ENCODE measurements at regions not wholly inside any gene's neighbourhood (a gene's known extent, or its start where the extent isn't known, plus 50 kb on each side); places are given as distances from the start of the nearest gene placed in this dataset.

GRCh38 chr9:95383845-95384244 lies 66.3 kb upstream of the FANCC start:
- Histone ChIP-seq H2AFZ (replicated peaks) (no peak overlapping the region), H3K79me2 (ENCODE audit: low read depth) (no peaks in the 10 kb centered on the region), H3K9me3 (ENCODE audit: low read depth) (no peaks in the 10 kb centered on the region), H3K36me3 (no peaks in the 10 kb centered on the region), H3F3A (ENCODE audit: low read depth) (no peaks in the 10 kb centered on the region), H4K20me1 (ENCODE audit: low read depth) (no peaks in the 10 kb centered on the region), H3K4me2 (no peak overlapping the region), H3K27ac (no peak overlapping the region), H3K27me3 (no peaks in the 10 kb centered on the region), H3K4me1 (peaks cover 6% of the 10 kb centered on the region), H3K9ac (no peak overlapping the region), H3K4me3 (no peak overlapping the region)
- Mint-ChIP-seq H3K9me3 (no peaks in the 10 kb centered on the region), H3K27me3 (ENCODE audit: insufficient read depth, low read depth) (peaks cover 2% of the 10 kb centered on the region), H3K36me3 (no peaks in the 10 kb centered on the region), H3K27ac (no peak overlapping the region), H3K4me1 (peaks cover 7% of the 10 kb centered on the region), H3K4me3 (no peak overlapping the region)
- DNase-seq (ENCODE audit: low spot score), result no peak
- TF ChIP-seq CTCF (IDR thresholded peaks at IDR 0.05) (no peak), EZH2phosphoT487 (IDR thresholded peaks at IDR 0.05) (no peak), EZH2 (IDR thresholded peaks at IDR 0.05) (no peak)

GRCh38 chr9:95383185-95383676 lies 65.7 kb upstream of the FANCC start:
- peaks cover 2% of the 10 kb centered on the region for H3K9me3 Mint-ChIP-seq
- peaks cover 2% of the 10 kb centered on the region for H3K27me3 Mint-ChIP-seq (ENCODE audit: insufficient read depth, low read depth)

GRCh38 chr9:95382433-95382832 lies 64.9 kb upstream of the FANCC start:
- TF ChIP-seq EZH2 (IDR thresholded peaks at IDR 0.05), result no peak
- TF ChIP-seq EZH2phosphoT487 (IDR thresholded peaks at IDR 0.05), result no peak
- no peak for TF ChIP-seq CTCF (IDR thresholded peaks at IDR 0.05)
- Mint-ChIP-seq H3K4me3 (no peak overlapping the region), H3K27me3 (ENCODE audit: insufficient read depth, low read depth) (peaks cover under 1% of the 10 kb centered on the region), H3K9me3 (peaks cover 2% of the 10 kb centered on the region), H3K27ac (no peak overlapping the region), H3K36me3 (no peaks in the 10 kb centered on the region), H3K4me1 (peaks cover 7% of the 10 kb centered on the region)
- Histone ChIP-seq H3K27me3 (no peaks in the 10 kb centered on the region), H3F3A (ENCODE audit: low read depth) (no peaks in the 10 kb centered on the region), H3K4me3 (no peak overlapping the region), H3K36me3 (no peaks in the 10 kb centered on the region), H3K4me2 (no peak overlapping the region), H3K79me2 (ENCODE audit: low read depth) (no peaks in the 10 kb centered on the region), H4K20me1 (ENCODE audit: low read depth) (no peaks in the 10 kb centered on the region), H3K9ac (no peak overlapping the region), H3K9me3 (ENCODE audit: low read depth) (no peaks in the 10 kb centered on the region), H3K4me1 (peaks cover 6% of the 10 kb centered on the region), H2AFZ (replicated peaks) (no peak overlapping the region), H3K27ac (no peak overlapping the region)
- DNase-seq (ENCODE audit: low spot score), result no peak

More at GRCh38 chr9:95383185-95383676, 65.7 kb upstream of the FANCC start:
- Histone ChIP-seq H2AFZ (replicated peaks) (no peak overlapping the region), H3K27me3 (no peaks in the 10 kb centered on the region), H3K4me2 (no peak overlapping the region), H3K4me1 (peaks cover 6% of the 10 kb centered on the region), H3K27ac (no peak overlapping the region), H3F3A (ENCODE audit: low read depth) (no peaks in the 10 kb centered on the region), H3K79me2 (ENCODE audit: low read depth) (no peaks in the 10 kb centered on the region), H4K20me1 (ENCODE audit: low read depth) (no peaks in the 10 kb centered on the region), H3K9me3 (ENCODE audit: low read depth) (no peaks in the 10 kb centered on the region), H3K4me3 (no peak overlapping the region), H3K9ac (no peak overlapping the region), H3K36me3 (no peaks in the 10 kb centered on the region)
- DNase-seq (ENCODE audit: low spot score), result no peak
- H3K27ac Mint-ChIP-seq, result no peak overlapping the region
- no peak for TF ChIP-seq EZH2phosphoT487 (IDR thresholded peaks at IDR 0.05)
- no peak for TF ChIP-seq EZH2 (IDR thresholded peaks at IDR 0.05)
- TF ChIP-seq CTCF (IDR thresholded peaks at IDR 0.05), result no peak
- H3K4me3 Mint-ChIP-seq, result no peak overlapping the region
- no peaks in the 10 kb centered on the region for H3K36me3 Mint-ChIP-seq
- H3K4me1 Mint-ChIP-seq, result peaks cover 7% of the 10 kb centered on the region

Data from neural progenitor cell (in vitro differentiated cells).